GM23338 (cell line): ENCODE measurements at regions not wholly inside any gene's neighbourhood (a gene's known extent, or its start where the extent isn't known, plus 50 kb on each side); places are given as distances from the start of the nearest gene placed in this dataset.

Source experiments
- ATAC-seq: fragments of 200-7000 bp; cut with Tn5 transposase; 3 replicates; pipeline ENCODE4 v1.9.1; 2020
- DNase-seq: peaks from one replicate; pipeline ENCODE4 v3.0.0-alpha.2; 2015; ENCODE audit warnings: low spot score
- H2AFZ ChIP-seq: fragments of 200-600 bp; sonication (generic); 2 replicates; pipeline ENCODE4 v1.8.0; 2016; ENCODE audit warnings: antibody characterized with exemption, mild to moderate bottlenecking, moderate library complexity
- H3F3A ChIP-seq: fragments of 200-600 bp; sonication (generic); replicated peaks from 2 replicates; pipeline ENCODE4 v1.8.0; 2017; ENCODE audit warnings: antibody characterized with exemption, mixed run types, low read depth
- H3K27ac ChIP-seq: fragments of 200-600 bp; sonication (generic); 2 replicates; pipeline ENCODE4 v1.6.1; 2016; ENCODE audit warnings: low read depth
- H3K27me3 ChIP-seq: fragments of 200-600 bp; sonication (generic); 2 replicates; pipeline ENCODE4 v1.8.0; 2016; ENCODE audit warnings: mild to moderate bottlenecking, mixed run types, moderate library complexity; ENCODE audit not compliant: insufficient read depth
- H3K36me3 ChIP-seq: fragments of 200-600 bp; sonication (generic); 2 replicates; pipeline ENCODE4 v1.8.0; 2016; ENCODE audit warnings: mild to moderate bottlenecking; ENCODE audit not compliant: insufficient read depth
- H3K4me1 ChIP-seq: fragments of 200-600 bp; sonication (generic); 2 replicates; pipeline ENCODE4 v1.8.0; 2016; ENCODE audit warnings: mild to moderate bottlenecking, moderate library complexity; ENCODE audit not compliant: insufficient read depth
- H3K4me2 ChIP-seq: fragments of 200-600 bp; sonication (generic); 2 replicates; pipeline ENCODE4 v1.7.1; 2017; ENCODE audit warnings: mixed run types
- H3K4me3 ChIP-seq: fragments of 200-600 bp; sonication (generic); 2 replicates; pipeline ENCODE4 v1.6.1; 2016; ENCODE audit warnings: mixed run types
- H3K79me2 ChIP-seq: fragments of 200-600 bp; sonication (generic); replicated peaks from 2 replicates; pipeline ENCODE4 v1.8.0; 2017; ENCODE audit warnings: mild to moderate bottlenecking; ENCODE audit not compliant: insufficient read depth
- H3K9me2 ChIP-seq: fragments of 200-600 bp; sonication (generic); 2 replicates; pipeline ENCODE4 v1.8.0; 2017; ENCODE audit not compliant: insufficient read depth
- H4K20me1 ChIP-seq: fragments of 200-600 bp; sonication (generic); replicated peaks from 2 replicates; pipeline ENCODE4 v1.8.0; 2017; ENCODE audit warnings: mild to moderate bottlenecking; ENCODE audit not compliant: insufficient read depth
- H3K27ac Mint-ChIP-seq: 2 replicates; pipeline ENCODE4 v1.8.0; 2020; ENCODE audit warnings: inconsistent platforms, mild to moderate bottlenecking, moderate library complexity, mixed read lengths
- H3K27me3 Mint-ChIP-seq: 3 replicates; pipeline ENCODE4 v1.8.0; 2022; ENCODE audit warnings: low read depth, mild to moderate bottlenecking, moderate library complexity, mixed read lengths, inconsistent platforms; ENCODE audit not compliant: insufficient read depth, poor library complexity
- H3K36me3 Mint-ChIP-seq: 3 replicates; pipeline ENCODE4 v1.8.0; 2021; ENCODE audit warnings: low read depth, mild to moderate bottlenecking, inconsistent platforms, moderate library complexity, mixed read lengths
- H3K4me1 Mint-ChIP-seq: 3 replicates; pipeline ENCODE4 v1.8.0; 2020; ENCODE audit warnings: mild to moderate bottlenecking, inconsistent platforms, mixed read lengths
- H3K4me3 Mint-ChIP-seq: 3 replicates; pipeline ENCODE4 v1.8.0; 2021; ENCODE audit warnings: moderate library complexity, mild to moderate bottlenecking, inconsistent platforms, mixed read lengths
- H3K9me3 Mint-ChIP-seq: 3 replicates; pipeline ENCODE4 v1.8.0; 2020; ENCODE audit warnings: moderate library complexity, mild to moderate bottlenecking, inconsistent platforms, mixed read lengths
- CREB1 ChIP-seq: fragments of 250-450 bp; sonication (Bioruptor Pico); IDR thresholded peaks from 2 replicates; pipeline ENCODE4 v1.5.0; 2020; ENCODE audit warnings: low read depth, mild to moderate bottlenecking, moderate library complexity
- CTCF ChIP-seq, 2 experiments: fragments of 200-600 bp in 1 of 2; sonication (generic) in 1 of 2; conservative IDR thresholded peaks; 2 replicates each; pipeline versions ENCODE4 v1.5.1 to v1.6.1; 2016 to 2017; ENCODE audit warnings: antibody characterized with exemption in 2 of 2, low read depth in 2 of 2, mild to moderate bottlenecking in 2 of 2, moderate library complexity in 1 of 2
- ETS1 ChIP-seq: IDR thresholded peaks from 2 replicates; pipeline ENCODE4 v1.6.1; 2016; ENCODE audit warnings: antibody characterized with exemption
- EZH2 ChIP-seq: fragments of 200-600 bp; sonication (generic); IDR thresholded peaks from one replicate; pipeline ENCODE4 v1.8.0; 2017; ENCODE audit warnings: antibody characterized with exemption, mild to moderate bottlenecking, low read depth; ENCODE audit not compliant: unreplicated experiment
- EZH2phosphoT487 ChIP-seq: fragments of 200-600 bp; sonication (generic); IDR thresholded peaks from one replicate; pipeline ENCODE4 v1.8.1; 2018; ENCODE audit warnings: antibody characterized with exemption; ENCODE audit not compliant: unreplicated experiment
- JUNB ChIP-seq: IDR thresholded peaks from one replicate; pipeline ENCODE4 v1.6.1; 2016; ENCODE audit warnings: antibody characterized with exemption; ENCODE audit not compliant: unreplicated experiment
- POLR2AphosphoS5 ChIP-seq: IDR thresholded peaks from 2 replicates; pipeline ENCODE4 v1.6.1; 2016; ENCODE audit warnings: antibody characterized with exemption, low read depth
- REST ChIP-seq: IDR thresholded peaks from one replicate; pipeline ENCODE4 v1.6.1; 2018; ENCODE audit warnings: antibody characterized with exemption; ENCODE audit not compliant: unreplicated experiment
- STAT1 ChIP-seq: IDR thresholded peaks from one replicate; pipeline ENCODE4 v1.6.1; 2016; ENCODE audit warnings: antibody characterized with exemption; ENCODE audit not compliant: unreplicated experiment
- ZNF114 ChIP-seq: fragments of 250-450 bp; sonication (Bioruptor Pico); IDR thresholded peaks from 2 replicates; pipeline ENCODE4 v1.5.0; 2020; ENCODE audit warnings: mild to moderate bottlenecking, moderate library complexity
- ZNF331 ChIP-seq: fragments of 250-450 bp; sonication (Bioruptor Pico); IDR thresholded peaks from 2 replicates; pipeline ENCODE4 v1.5.0; 2020; ENCODE audit warnings: low read depth, mild to moderate bottlenecking, moderate library complexity

GRCh38 chr18:1907470-1908206 is 663.7 kb downstream of the METTL4 start (continued):
- TF ChIP-seq EZH2 = no peak
- TF ChIP-seq ZNF331 (CRISPR knock-in tag) = no peak
- TF ChIP-seq POLR2AphosphoS5 = no peak
- no peak for TF ChIP-seq ZNF114 (CRISPR knock-in tag)
- TF ChIP-seq JUNB = no peak
- no peak for TF ChIP-seq STAT1
- no peak for TF ChIP-seq REST
- no peak for TF ChIP-seq CTCF (conservative IDR thresholded peaks at IDR 0.05; ENCODE audit: low read depth in 2 of 2)
- no peak for TF ChIP-seq CREB1 (CRISPR knock-in tag)
- no peak for TF ChIP-seq ETS1
- TF ChIP-seq EZH2phosphoT487 = no peak

- H3K9me3 Mint-ChIP-seq = peaks cover 45% of the 10 kb centered on the region
- no peak overlapping the region for H3K4me3 Mint-ChIP-seq
- no peaks in the 10 kb centered on the region for H3K4me1 Mint-ChIP-seq
- no peaks in the 10 kb centered on the region for H3F3A ChIP-seq
- no peak overlapping the region for H2AFZ ChIP-seq
- no peaks in the 10 kb centered on the region for H4K20me1 ChIP-seq
- H3K27me3 Mint-ChIP-seq = no peaks in the 10 kb centered on the region
- H3K36me3 Mint-ChIP-seq = peaks cover 19% of the 10 kb centered on the region; the same call in 2 of the 3 replicates
- no peaks in the 10 kb centered on the region for H3K4me1 ChIP-seq
- 0 out of 2 replicates have a peak, but pooled peaks cover 3% of the 10 kb centered on the region for H3K9me2 ChIP-seq
- H3K27ac ChIP-seq = no peak overlapping the region
- TF ChIP-seq CTCF (conservative IDR thresholded peaks at IDR 0.05; ENCODE audit: low read depth in 2 of 2) = peak; percentile 65 to 79
- no peak for TF ChIP-seq EZH2
- TF ChIP-seq JUNB = no peak
- H3K4me2 ChIP-seq = no peak overlapping the region
- peak; percentile 86 for ATAC-seq
- no peak overlapping the region for H3K4me3 ChIP-seq
- no peaks in the 10 kb centered on the region for H3K27me3 ChIP-seq
- H3K27ac Mint-ChIP-seq = no peak overlapping the region
- peaks cover 6% of the 10 kb centered on the region; the same call in 1 of the 2 replicates for H3K36me3 ChIP-seq
- H3K79me2 ChIP-seq = no peaks in the 10 kb centered on the region
- DNase-seq = peak; percentile 62
Observed at GRCh38 chr18:1914489-1914888, 656.8 kb downstream of the METTL4 start.
